Endodermal cell (in vitro differentiated cells): ENCODE measurements at regions not wholly inside any gene's neighbourhood (a gene's known extent, or its start where the extent isn't known, plus 50 kb on each side); places are given as distances from the start of the nearest gene placed in this dataset.

ENCODE experiments used
- DNase-seq: peaks from one replicate; pipeline ENCODE4 v3.0.0-alpha.2; 2017
- H3K27ac ChIP-seq: 2 replicates; pipeline ENCODE4 v1.5.1; 2013; ENCODE audit warnings: mild to moderate bottlenecking, low read depth, low read length, moderate library complexity
- H3K27me3 ChIP-seq: 2 replicates; pipeline ENCODE4 v1.6.1; 2013; ENCODE audit warnings: mild to moderate bottlenecking, low read length, moderate library complexity; ENCODE audit not compliant: insufficient read depth, control insufficient read depth, poor library complexity, severe bottlenecking
- H3K36me3 ChIP-seq: 2 replicates; pipeline ENCODE4 v1.7.0; 2013; ENCODE audit warnings: mild to moderate bottlenecking, low read length, moderate library complexity; ENCODE audit not compliant: control insufficient read depth, insufficient read depth
- H3K4me1 ChIP-seq: one replicate; pipeline ENCODE4 v1.7.0; 2013; ENCODE audit warnings: low read length; ENCODE audit not compliant: control insufficient read depth, insufficient read depth
- H3K4me3 ChIP-seq: 2 replicates; pipeline ENCODE4 v1.5.1; 2013; ENCODE audit warnings: mild to moderate bottlenecking, low read length, moderate library complexity
- H3K9ac ChIP-seq: 2 replicates; pipeline ENCODE4 v1.6.1; 2013; ENCODE audit warnings: mild to moderate bottlenecking, low read length, moderate library complexity; ENCODE audit not compliant: poor library complexity, severe bottlenecking; ENCODE audit errors: extremely low read depth
- H3K9me3 ChIP-seq: 2 replicates; pipeline ENCODE4 v1.6.1; 2013; ENCODE audit warnings: mild to moderate bottlenecking, low read length, moderate library complexity; ENCODE audit not compliant: control insufficient read depth
- H3K27ac Mint-ChIP-seq: 2 replicates; pipeline ENCODE4 v1.8.0; 2020; ENCODE audit warnings: mixed read lengths
- H3K27me3 Mint-ChIP-seq: 2 replicates; pipeline ENCODE4 v1.8.0; 2021; ENCODE audit warnings: mild to moderate bottlenecking, mixed read lengths; ENCODE audit not compliant: insufficient read depth
- H3K36me3 Mint-ChIP-seq: 2 replicates; pipeline ENCODE4 v1.8.0; 2020; ENCODE audit warnings: low read depth, mixed read lengths
- H3K4me1 Mint-ChIP-seq: 2 replicates; pipeline ENCODE4 v1.8.0; 2020; ENCODE audit warnings: mixed read lengths
- H3K4me3 Mint-ChIP-seq: 2 replicates; pipeline ENCODE4 v1.8.0; 2020; ENCODE audit warnings: mild to moderate bottlenecking, moderate library complexity, mixed read lengths
- H3K9me3 Mint-ChIP-seq: 2 replicates; pipeline ENCODE4 v1.8.0; 2020; ENCODE audit warnings: mild to moderate bottlenecking, mixed read lengths
- CTCF ChIP-seq: fragments of 200-600 bp; sonication (generic); conservative IDR thresholded peaks from 2 replicates; pipeline ENCODE4 v1.5.0; 2021; ENCODE audit warnings: antibody characterized with exemption, mild to moderate bottlenecking
- WGBS, 2 experiments: methylation state at CpG; one replicate each; pipeline versions ENCODE4 v1.1.5 to v1.1.7; 2013; ENCODE audit warnings: missing lambda C conversion rate in 2 of 2, mixed read lengths in 1 of 2; ENCODE audit not compliant: insufficient coverage in 1 of 2, insufficient read length in 1 of 2; 5-methylcytosine and 5-hydroxymethylcytosine counted together

GRCh38 chr1:37310064-37310463, 164.3 kb upstream of the ZC3H12A start:
- Histone ChIP-seq H3K36me3 (no peaks in the 10 kb centered on the region), H3K9me3 (no peaks in the 10 kb centered on the region), H3K4me3 (no peak overlapping the region), H3K9ac (no peak overlapping the region), H3K27me3 (no peaks in the 10 kb centered on the region), H3K27ac (no peak overlapping the region), H3K4me1 (no peaks in the 10 kb centered on the region)
- peaks cover 1% of the 10 kb centered on the region for H3K27me3 Mint-ChIP-seq
- no peak for DNase-seq
- H3K9me3 Mint-ChIP-seq, result no peaks in the 10 kb centered on the region
- H3K4me3 Mint-ChIP-seq, result no peak overlapping the region
- WGBS, 2 experiments, result 87 to 92% methylated on average over 8 to 12 of the region's 13 CpGs
- no peak for TF ChIP-seq CTCF
- H3K27ac Mint-ChIP-seq, result no peak overlapping the region
- peaks cover 16% of the 10 kb centered on the region for H3K4me1 Mint-ChIP-seq
- no peaks in the 10 kb centered on the region for H3K36me3 Mint-ChIP-seq

DNA sequence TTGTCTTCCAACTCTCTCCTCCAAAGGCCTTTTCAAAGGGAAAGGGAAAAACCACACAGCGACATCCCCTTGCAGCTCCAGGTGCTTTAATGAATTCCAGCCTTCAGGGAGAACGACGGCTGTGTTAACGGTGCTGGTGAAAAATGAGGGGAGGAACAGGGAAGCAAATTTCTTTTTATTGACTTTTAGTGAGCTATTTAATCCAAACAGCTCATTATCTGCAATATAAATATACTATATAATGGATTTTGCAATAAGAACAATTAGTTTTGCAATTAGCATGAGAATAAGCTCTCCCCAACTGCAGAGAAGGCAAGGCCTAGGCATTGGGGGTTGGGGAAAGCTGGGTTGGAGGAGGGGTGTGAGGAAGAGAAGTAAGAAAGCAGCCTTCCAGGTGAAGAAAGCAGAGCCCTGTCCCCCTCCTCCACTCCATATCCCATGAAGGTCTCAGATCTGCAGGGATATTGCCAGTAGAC, 159.0 kb upstream of the ZC3H12A start:
- Histone ChIP-seq H3K4me1 (peaks cover 2% of the 10 kb centered on the region), H3K36me3 (no peaks in the 10 kb centered on the region), H3K9ac (no peak overlapping the region), H3K9me3 (no peaks in the 10 kb centered on the region), H3K27ac (no peak overlapping the region), H3K27me3 (no peaks in the 10 kb centered on the region), H3K4me3 (no peak overlapping the region)
- H3K27me3 Mint-ChIP-seq, result peaks cover 18% of the 10 kb centered on the region
- no peaks in the 10 kb centered on the region for H3K36me3 Mint-ChIP-seq
- peak; percentile 74 for DNase-seq
- TF ChIP-seq CTCF, result no peak
- H3K4me3 Mint-ChIP-seq, result no peak overlapping the region
- no peaks in the 10 kb centered on the region for H3K9me3 Mint-ChIP-seq
- whole genome bisulfite sequencing, 2 experiments, result 0 to 21% methylated on average over 1 to 3 of the region's 4 CpGs
- H3K27ac Mint-ChIP-seq, result no peak overlapping the region
- peaks cover 26% of the 10 kb centered on the region for H3K4me1 Mint-ChIP-seq

DNA sequence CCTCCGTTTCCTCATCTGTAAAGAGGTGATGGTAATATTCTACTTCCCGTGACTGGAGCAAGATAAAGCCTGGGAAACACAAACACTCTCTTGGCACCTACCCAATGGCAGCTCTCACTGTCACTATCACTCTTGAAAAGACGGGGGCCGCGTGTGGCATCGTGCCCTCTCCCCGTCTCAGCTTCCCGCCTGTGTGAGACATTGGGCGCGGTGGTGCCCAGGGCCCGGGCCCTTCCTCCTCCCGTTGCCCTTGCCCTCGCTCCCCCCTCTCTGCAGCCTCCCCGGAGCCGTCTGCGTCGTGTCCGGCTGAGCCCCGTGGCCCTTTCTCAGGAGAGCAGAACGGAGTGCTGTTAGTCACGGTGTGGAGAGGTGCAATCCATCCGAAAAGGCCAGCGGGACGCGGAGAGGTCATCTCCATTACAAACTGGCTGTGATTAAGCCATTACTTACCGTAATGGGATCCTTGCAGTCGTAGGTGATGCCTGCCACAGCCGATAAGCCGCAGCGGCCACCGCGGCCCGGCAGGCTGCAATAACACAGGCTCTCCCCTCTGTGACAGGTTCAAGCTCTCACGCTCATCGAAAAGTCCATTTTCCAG, 156.4 kb upstream of the ZC3H12A start:
- DNase-seq, result peak; percentile 61
- 71 to 83% methylated on average over 22 to 35 of the region's 35 CpGs for WGBS, 2 experiments
- no peak overlapping the region for H3K9ac ChIP-seq
- Mint-ChIP-seq H3K27ac (no peak overlapping the region), H3K4me1 (peaks cover 26% of the 10 kb centered on the region), H3K36me3 (no peaks in the 10 kb centered on the region), H3K9me3 (no peaks in the 10 kb centered on the region), H3K4me3 (no peak overlapping the region), H3K27me3 (peaks cover 20% of the 10 kb centered on the region)
- no peak overlapping the region for H3K4me3 ChIP-seq
- H3K27ac ChIP-seq, result peak overlapping the region; percentile 17
- peaks cover 2% of the 10 kb centered on the region for H3K4me1 ChIP-seq
- no peak for TF ChIP-seq CTCF
- H3K27me3 ChIP-seq, result no peaks in the 10 kb centered on the region
- H3K9me3 ChIP-seq, result no peaks in the 10 kb centered on the region
- H3K36me3 ChIP-seq, result no peaks in the 10 kb centered on the region
